ENCODE measurements at regions not wholly inside any gene's neighbourhood (a gene's known extent, or its start where the extent isn't known, plus 50 kb on each side); places are given as distances from the start of the nearest gene placed in this dataset.

DNA sequence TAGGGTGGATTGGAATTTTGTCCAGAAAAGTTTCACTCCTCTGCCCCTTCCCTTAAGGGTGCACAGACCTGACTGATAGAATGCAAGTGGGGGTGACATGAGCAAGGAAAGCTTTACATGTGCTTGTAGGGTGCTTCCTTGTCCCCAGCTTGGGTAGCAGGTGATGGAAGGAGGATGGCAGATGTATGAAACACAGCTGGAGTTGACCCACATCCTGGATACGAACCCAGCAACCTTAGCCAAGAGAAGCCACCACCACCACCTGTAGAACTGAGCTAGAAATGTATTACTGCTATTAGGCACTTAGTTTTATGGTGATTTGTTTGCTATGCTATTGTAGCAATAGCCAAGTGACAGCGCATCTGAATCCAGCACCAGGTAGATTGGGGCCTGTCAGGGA is 227.4 kb downstream of the HS3ST1 start:
- no peaks in the 10 kb centered on the region for H3K27me3 Mint-ChIP-seq
- H3K4me1 Mint-ChIP-seq: no peaks in the 10 kb centered on the region
- H3K9me3 Mint-ChIP-seq: peaks cover 0 to 5% (median 0%) of the 10 kb centered on the region in 8 donors
- H3K9me3 ChIP-seq (ENCODE audit: control insufficient read depth in 1 of 2, low read length in 2 of 2): no peaks in the 10 kb centered on the region
- no peak for DNase-seq
- POLR2A ChIA-PET (ENCODE audit: partially characterized antibody): no interaction called here
- no peaks in the 10 kb centered on the region for H3K36me3 Mint-ChIP-seq
- CTCF ChIA-PET (ENCODE audit: partially characterized antibody): no interaction called here
- intact Hi-C loops (cut with micrococcal nuclease): no loop called here
- H3K27ac Mint-ChIP-seq: no peak overlapping the region
- H3K27me3 ChIP-seq (ENCODE audit: insufficient read depth, low read length): no peaks in the 10 kb centered on the region
- H3K27ac ChIP-seq (ENCODE audit: low read depth, low read length): no peak overlapping the region
- H3K4me1 ChIP-seq (ENCODE audit: insufficient read depth, low read length): no peaks in the 10 kb centered on the region
- H3K4me3 ChIP-seq (ENCODE audit: low read length in 2 of 2): no peak overlapping the region
- H3K36me3 ChIP-seq (ENCODE audit: insufficient read depth, low read length): no peaks in the 10 kb centered on the region
- no peak overlapping the region for H3K4me3 Mint-ChIP-seq

DNA sequence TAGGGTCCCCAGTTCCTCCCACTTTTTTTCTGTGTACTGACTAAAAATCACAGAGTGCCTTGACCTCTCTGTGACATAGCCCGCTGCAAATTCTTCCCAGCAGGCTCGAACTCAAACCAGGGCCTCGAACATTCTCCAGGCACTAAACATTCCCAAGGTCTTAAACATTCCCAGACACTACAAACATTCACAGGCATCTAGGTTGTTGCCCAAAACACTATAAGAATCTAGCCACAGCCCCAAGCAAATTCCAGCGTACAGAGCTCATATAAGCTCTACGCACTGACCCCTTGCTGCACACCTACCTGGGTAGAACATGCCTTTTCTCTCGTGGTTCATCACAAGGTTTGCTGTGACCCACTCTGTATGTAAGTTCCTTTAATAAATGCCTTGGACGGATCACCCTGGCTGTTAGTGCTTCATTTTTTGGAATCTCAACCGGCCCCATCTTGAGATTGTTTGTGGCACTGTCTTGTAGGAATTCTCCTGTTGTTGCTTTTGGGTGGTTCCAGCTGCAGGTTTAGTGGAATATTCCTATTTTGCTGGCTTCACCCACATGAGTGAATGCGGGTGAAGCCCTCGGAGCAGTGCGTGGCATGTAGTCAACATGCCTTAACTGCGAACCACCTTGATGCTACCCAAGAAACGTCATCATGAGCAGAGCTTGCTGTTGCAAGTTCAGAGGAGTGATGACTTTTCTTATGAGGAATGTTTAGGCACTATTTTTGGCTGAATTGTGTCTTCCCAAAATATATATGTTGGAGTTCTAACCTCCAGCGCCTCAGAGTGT is 230.0 kb downstream of the HS3ST1 start:
- Histone ChIP-seq H3K4me3 (ENCODE audit: low read length in 2 of 2) (no peak overlapping the region), H3K27ac (ENCODE audit: low read depth, low read length) (no peak overlapping the region), H3K27me3 (ENCODE audit: insufficient read depth, low read length) (no peaks in the 10 kb centered on the region), H3K4me1 (ENCODE audit: insufficient read depth, low read length) (no peaks in the 10 kb centered on the region), H3K36me3 (ENCODE audit: insufficient read depth, low read length) (no peaks in the 10 kb centered on the region), H3K9me3 (ENCODE audit: control insufficient read depth in 1 of 2, low read length in 2 of 2) (no peaks in the 10 kb centered on the region)
- Mint-ChIP-seq H3K27me3 (no peaks in the 10 kb centered on the region), H3K9me3 (peaks cover 0 to 3% (median 0%) of the 10 kb centered on the region in 8 donors), H3K27ac (no peak overlapping the region), H3K4me1 (no peaks in the 10 kb centered on the region), H3K4me3 (no peak overlapping the region), H3K36me3 (no peaks in the 10 kb centered on the region)
- POLR2A ChIA-PET (ENCODE audit: partially characterized antibody): no interaction called here
- DNase-seq: no peak
- intact Hi-C loops (cut with micrococcal nuclease): no loop called here
- CTCF ChIA-PET (ENCODE audit: partially characterized antibody): no interaction called here

DNA sequence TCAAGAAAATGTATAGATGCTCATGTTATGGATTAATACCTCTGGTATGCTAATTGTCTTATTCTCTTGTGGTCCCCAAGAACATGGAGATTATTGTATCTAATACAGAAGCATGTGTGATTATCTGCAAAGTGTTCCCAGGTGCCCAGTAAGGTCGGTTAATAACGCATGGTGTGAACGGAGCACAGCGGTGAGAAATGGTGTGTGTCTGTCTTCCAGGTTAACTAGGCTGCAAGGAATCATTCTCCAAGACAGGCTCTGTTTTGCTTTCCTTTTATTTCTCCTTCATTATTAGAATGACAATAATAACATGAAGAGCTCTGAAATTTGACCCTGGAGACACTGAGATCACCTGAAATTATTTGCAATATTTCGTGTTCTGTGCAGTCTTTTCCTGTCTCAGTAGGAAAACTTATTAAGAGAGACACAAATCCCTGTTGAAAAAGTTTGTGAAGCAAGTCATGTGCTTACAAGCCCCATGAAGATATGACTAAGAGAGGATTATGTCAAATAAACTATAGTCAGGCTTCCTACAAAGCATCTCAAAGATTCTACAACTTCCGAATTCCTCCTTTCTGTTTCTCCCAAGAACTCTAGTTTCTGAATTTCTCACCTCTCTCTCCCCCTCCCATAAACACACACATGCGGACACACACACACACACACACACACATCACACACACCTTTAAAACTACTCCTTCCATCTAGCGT is 230.9 kb downstream of the HS3ST1 start:
- CTCF ChIA-PET (ENCODE audit: partially characterized antibody): no interaction called here
- Histone ChIP-seq H3K27ac (ENCODE audit: low read depth, low read length) (no peak overlapping the region), H3K27me3 (ENCODE audit: insufficient read depth, low read length) (no peaks in the 10 kb centered on the region), H3K4me1 (ENCODE audit: insufficient read depth, low read length) (no peaks in the 10 kb centered on the region), H3K4me3 (ENCODE audit: low read length in 2 of 2) (no peak overlapping the region), H3K9me3 (ENCODE audit: control insufficient read depth in 1 of 2, low read length in 2 of 2) (no peaks in the 10 kb centered on the region), H3K36me3 (ENCODE audit: insufficient read depth, low read length) (no peaks in the 10 kb centered on the region)
- Mint-ChIP-seq H3K36me3 (no peaks in the 10 kb centered on the region), H3K4me1 (no peaks in the 10 kb centered on the region), H3K27me3 (no peaks in the 10 kb centered on the region), H3K9me3 (no peaks in the 10 kb centered on the region), H3K4me3 (no peak overlapping the region), H3K27ac (no peak overlapping the region)
- no peak for DNase-seq
- POLR2A ChIA-PET (ENCODE audit: partially characterized antibody): no interaction called here
- intact Hi-C loops (cut with micrococcal nuclease): no loop called here

DNA sequence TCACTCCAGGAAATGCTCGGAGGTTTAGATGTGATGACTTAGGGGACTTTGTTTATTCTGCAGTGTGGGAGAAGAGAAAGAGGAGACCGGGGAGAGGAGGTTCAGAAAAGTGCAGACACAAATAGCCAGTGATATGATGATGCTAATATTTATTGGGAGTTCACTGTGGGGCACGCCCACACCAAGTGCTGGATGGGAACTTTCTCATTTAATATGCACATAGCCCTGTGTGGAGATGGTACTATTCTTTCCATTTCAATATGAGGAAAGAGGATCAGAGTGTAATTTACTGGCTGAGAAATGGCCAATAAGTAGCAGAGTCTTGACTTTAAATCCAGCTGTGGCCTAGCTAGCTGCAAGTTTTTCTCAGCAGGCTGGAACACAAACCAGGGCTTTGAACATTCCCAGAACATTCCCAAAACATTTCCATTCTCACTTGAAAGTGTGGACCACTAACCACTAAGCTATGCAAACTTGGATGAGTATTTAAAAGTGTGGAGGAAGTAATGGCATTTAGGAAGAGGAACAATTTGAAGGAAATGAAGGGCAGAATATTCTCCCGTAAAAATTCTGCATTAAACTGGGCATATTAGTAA is 231.7 kb downstream of the HS3ST1 start:
- peaks cover 0 to 1% of the 10 kb centered on the region in 2 donors for H3K27me3 Mint-ChIP-seq
- no peaks in the 10 kb centered on the region for H3K9me3 Mint-ChIP-seq
- H3K4me3 Mint-ChIP-seq: no peak overlapping the region
- H3K36me3 Mint-ChIP-seq: no peaks in the 10 kb centered on the region
- Histone ChIP-seq H3K36me3 (ENCODE audit: insufficient read depth, low read length) (no peaks in the 10 kb centered on the region), H3K4me3 (ENCODE audit: low read length in 2 of 2) (no peak overlapping the region), H3K4me1 (ENCODE audit: insufficient read depth, low read length) (no peaks in the 10 kb centered on the region), H3K9me3 (ENCODE audit: control insufficient read depth in 1 of 2, low read length in 2 of 2) (no peaks in the 10 kb centered on the region), H3K27ac (ENCODE audit: low read depth, low read length) (no peak overlapping the region), H3K27me3 (ENCODE audit: insufficient read depth, low read length) (no peaks in the 10 kb centered on the region)
- H3K27ac Mint-ChIP-seq: no peak overlapping the region
- no peaks in the 10 kb centered on the region for H3K4me1 Mint-ChIP-seq
- intact Hi-C loops (cut with micrococcal nuclease): no loop called here
- no peak for DNase-seq
- ChIA-PET POLR2A (ENCODE audit: partially characterized antibody) (no interaction called here), CTCF (ENCODE audit: partially characterized antibody) (no interaction called here)

DNA sequence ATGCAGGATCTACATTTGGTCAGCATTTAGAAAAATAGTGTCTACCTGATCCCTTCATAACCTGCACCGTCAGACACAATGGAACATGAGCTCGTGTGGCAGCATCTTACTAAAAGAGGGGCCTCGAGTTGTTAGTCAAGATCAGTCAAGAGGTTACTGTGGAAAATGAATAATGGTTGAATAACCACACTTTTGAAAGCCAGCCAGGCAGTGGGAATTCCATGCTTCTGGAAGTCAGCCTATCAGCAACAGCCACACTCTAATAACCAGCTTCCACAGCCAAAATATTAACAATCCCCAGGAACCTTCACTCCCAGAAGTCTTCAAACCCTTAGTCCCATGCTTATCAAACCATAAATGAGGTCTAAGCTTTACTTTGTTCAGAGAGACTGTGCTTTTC is 234.3 kb downstream of the HS3ST1 start:
- Histone ChIP-seq H3K27me3 (ENCODE audit: insufficient read depth, low read length) (no peaks in the 10 kb centered on the region), H3K4me3 (ENCODE audit: low read length in 2 of 2) (no peak overlapping the region), H3K36me3 (ENCODE audit: insufficient read depth, low read length) (no peaks in the 10 kb centered on the region), H3K27ac (ENCODE audit: low read depth, low read length) (no peak overlapping the region), H3K4me1 (ENCODE audit: insufficient read depth, low read length) (no peaks in the 10 kb centered on the region), H3K9me3 (ENCODE audit: control insufficient read depth in 1 of 2, low read length in 2 of 2) (no peaks in the 10 kb centered on the region)
- Mint-ChIP-seq H3K9me3 (peaks cover 0 to 4% (median 0%) of the 10 kb centered on the region in 8 donors), H3K36me3 (no peaks in the 10 kb centered on the region), H3K27ac (no peak overlapping the region), H3K4me3 (no peak overlapping the region), H3K4me1 (peaks cover 0 to 2% (median under 1%) of the 10 kb centered on the region in 4 donors), H3K27me3 (peaks cover 0 to 1% of the 10 kb centered on the region in 2 donors)
- intact Hi-C loops (cut with micrococcal nuclease): no loop called here
- CTCF ChIA-PET (ENCODE audit: partially characterized antibody): no interaction called here
- DNase-seq: no peak
- POLR2A ChIA-PET (ENCODE audit: partially characterized antibody): no interaction called here

DNA sequence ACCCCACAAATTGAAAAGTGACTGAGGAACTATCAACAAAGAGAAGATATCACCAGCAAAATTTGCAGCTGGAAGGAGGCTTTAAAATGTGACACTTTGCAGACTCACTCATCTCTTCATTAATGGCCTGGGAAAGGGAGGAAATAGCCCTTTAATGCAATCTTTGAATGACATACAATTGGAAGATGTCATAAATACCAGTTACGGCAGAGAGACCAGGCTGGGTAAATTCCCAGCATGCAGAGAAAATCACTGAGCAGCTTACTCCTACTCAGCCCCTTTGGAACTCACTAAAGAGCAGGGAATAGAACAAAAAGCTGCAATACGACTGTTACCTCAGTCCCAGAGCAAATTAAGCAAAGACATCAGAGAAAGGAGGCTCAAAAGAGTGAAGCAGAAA is 238.9 kb downstream of the HS3ST1 start:
- Histone ChIP-seq H3K9me3 (ENCODE audit: control insufficient read depth in 1 of 2, low read length in 2 of 2) (no peaks in the 10 kb centered on the region), H3K4me3 (ENCODE audit: low read length in 2 of 2) (no peak overlapping the region), H3K27ac (ENCODE audit: low read depth, low read length) (no peak overlapping the region), H3K27me3 (ENCODE audit: insufficient read depth, low read length) (no peaks in the 10 kb centered on the region), H3K4me1 (ENCODE audit: insufficient read depth, low read length) (no peaks in the 10 kb centered on the region), H3K36me3 (ENCODE audit: insufficient read depth, low read length) (no peaks in the 10 kb centered on the region)
- H3K4me3 Mint-ChIP-seq: no peak overlapping the region
- H3K4me1 Mint-ChIP-seq: peaks cover 0 to 2% (median under 1%) of the 10 kb centered on the region in 4 donors
- intact Hi-C loops (cut with micrococcal nuclease): no loop called here
- peaks cover 0 to 4% (median 0%) of the 10 kb centered on the region in 8 donors for H3K9me3 Mint-ChIP-seq
- ChIA-PET POLR2A (ENCODE audit: partially characterized antibody) (no interaction called here), CTCF (ENCODE audit: partially characterized antibody) (no interaction called here)
- H3K27ac Mint-ChIP-seq: peak overlapping the region in 1 of 7 donors; percentile 49
- peaks cover 0 to 1% of the 10 kb centered on the region in 2 donors for H3K27me3 Mint-ChIP-seq
- no peak for DNase-seq
- no peaks in the 10 kb centered on the region for H3K36me3 Mint-ChIP-seq

DNA sequence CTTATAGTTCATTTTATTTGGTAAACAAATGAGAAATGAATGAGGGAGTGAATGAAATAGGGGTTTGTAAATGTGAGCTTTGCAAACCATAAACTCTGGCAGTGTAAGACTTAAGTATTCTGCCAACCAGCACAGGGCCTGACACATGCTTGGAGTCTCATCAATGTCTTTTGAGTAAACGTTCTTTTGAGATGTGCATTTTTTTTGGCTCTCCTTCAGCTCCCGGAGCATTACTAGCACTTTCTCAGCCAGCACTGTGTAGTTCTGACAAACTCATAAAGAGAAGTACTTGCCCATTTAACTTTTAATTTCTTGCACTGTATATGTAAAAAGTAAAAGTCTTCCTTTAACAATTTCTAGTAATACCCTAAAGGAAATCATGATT is 245.3 kb downstream of the HS3ST1 start:
- Histone ChIP-seq H3K4me3 (ENCODE audit: low read length in 2 of 2) (no peak overlapping the region), H3K27me3 (ENCODE audit: insufficient read depth, low read length) (no peaks in the 10 kb centered on the region), H3K36me3 (ENCODE audit: insufficient read depth, low read length) (no peaks in the 10 kb centered on the region), H3K27ac (ENCODE audit: low read depth, low read length) (no peak overlapping the region), H3K9me3 (ENCODE audit: control insufficient read depth in 1 of 2, low read length in 2 of 2) (no peaks in the 10 kb centered on the region), H3K4me1 (ENCODE audit: insufficient read depth, low read length) (no peaks in the 10 kb centered on the region)
- CTCF ChIA-PET (ENCODE audit: partially characterized antibody): no interaction called here
- POLR2A ChIA-PET (ENCODE audit: partially characterized antibody): no interaction called here
- Mint-ChIP-seq H3K4me3 (no peak overlapping the region), H3K36me3 (no peaks in the 10 kb centered on the region), H3K9me3 (no peaks in the 10 kb centered on the region), H3K27me3 (no peaks in the 10 kb centered on the region), H3K27ac (no peak overlapping the region), H3K4me1 (no peaks in the 10 kb centered on the region)
- intact Hi-C loops (cut with micrococcal nuclease): no loop called here
- no peak for DNase-seq
